DND-41 (cell line): ENCODE measurements at regions not wholly inside any gene's neighbourhood (a gene's known extent, or its start where the extent isn't known, plus 50 kb on each side); places are given as distances from the start of the nearest gene placed in this dataset.

Experiments used
- ATAC-seq: fragments of 200-7000 bp; cut with Tn5 transposase; 3 replicates; pipeline ENCODE4 v1.9.1; 2021; ENCODE audit warnings: low read depth; ENCODE audit not compliant: insufficient read depth
- DNase-seq: peaks from one replicate; pipeline ENCODE4 v3.0.0-alpha.2; 2020
- H2AFZ ChIP-seq: 2 replicates; pipeline ENCODE4 v1.6.0; 2012; ENCODE audit warnings: low read depth, low read length
- H3K27ac ChIP-seq: 2 replicates; pipeline ENCODE4 v1.5.1; 2012; ENCODE audit warnings: low read length, inconsistent platforms
- H3K27me3 ChIP-seq: fragments of 200-600 bp; sonication (generic); 2 replicates; pipeline ENCODE4 v1.6.0; 2012; ENCODE audit warnings: low read length, mild to moderate bottlenecking, inconsistent platforms; ENCODE audit not compliant: insufficient read depth, poor library complexity
- H3K36me3 ChIP-seq: 2 replicates; pipeline ENCODE4 v1.5.1; 2012; ENCODE audit warnings: low read length, inconsistent platforms; ENCODE audit not compliant: insufficient read depth
- H3K4me1 ChIP-seq: 2 replicates; pipeline ENCODE4 v1.5.1; 2012; ENCODE audit warnings: mild to moderate bottlenecking, low read length; ENCODE audit not compliant: insufficient read depth
- H3K4me2 ChIP-seq: 2 replicates; pipeline ENCODE4 v1.6.0; 2012; ENCODE audit warnings: mild to moderate bottlenecking, moderate library complexity, low read length, inconsistent platforms; ENCODE audit not compliant: insufficient read depth
- H3K4me3 ChIP-seq, 2 experiments: fragments of 200-600 bp in 1 of 2; shearing (Covaris generic) in 1 of 2; 2 replicates each; pipeline ENCODE4 v1.5.1; 2012 to 2016; ENCODE audit warnings: inconsistent platforms in 2 of 2, low read length in 2 of 2, mild to moderate bottlenecking in 2 of 2, low read depth in 1 of 2, moderate library complexity in 1 of 2
- H3K79me2 ChIP-seq: 2 replicates; pipeline ENCODE4 v1.6.0; 2012; ENCODE audit warnings: low read length, inconsistent platforms; ENCODE audit not compliant: insufficient read depth
- H3K9ac ChIP-seq: 2 replicates; pipeline ENCODE4 v1.6.0; 2012; ENCODE audit warnings: low read depth, mild to moderate bottlenecking, inconsistent platforms, low read length, moderate library complexity
- H3K9me3 ChIP-seq: 2 replicates; pipeline ENCODE4 v1.5.1; 2012; ENCODE audit warnings: low read length, moderate library complexity, mild to moderate bottlenecking, inconsistent platforms; ENCODE audit not compliant: insufficient read depth, severe bottlenecking
- H4K20me1 ChIP-seq: 2 replicates; pipeline ENCODE4 v1.6.0; 2012; ENCODE audit warnings: low read length; ENCODE audit not compliant: insufficient read depth
- CTCF ChIP-seq: IDR thresholded peaks from 2 replicates; pipeline ENCODE4 v1.5.1; 2012; ENCODE audit warnings: borderline replicate concordance, low read length, moderate library complexity, mild to moderate bottlenecking; ENCODE audit not compliant: poor library complexity, severe bottlenecking; ENCODE audit errors: extremely low read depth
- EZH2 ChIP-seq: IDR thresholded peaks from 3 replicates; pipeline ENCODE4 v1.6.1; 2012; ENCODE audit warnings: borderline replicate concordance, low read depth, mild to moderate bottlenecking, moderate library complexity, low read length, inconsistent platforms; ENCODE audit not compliant: severe bottlenecking

DNA sequence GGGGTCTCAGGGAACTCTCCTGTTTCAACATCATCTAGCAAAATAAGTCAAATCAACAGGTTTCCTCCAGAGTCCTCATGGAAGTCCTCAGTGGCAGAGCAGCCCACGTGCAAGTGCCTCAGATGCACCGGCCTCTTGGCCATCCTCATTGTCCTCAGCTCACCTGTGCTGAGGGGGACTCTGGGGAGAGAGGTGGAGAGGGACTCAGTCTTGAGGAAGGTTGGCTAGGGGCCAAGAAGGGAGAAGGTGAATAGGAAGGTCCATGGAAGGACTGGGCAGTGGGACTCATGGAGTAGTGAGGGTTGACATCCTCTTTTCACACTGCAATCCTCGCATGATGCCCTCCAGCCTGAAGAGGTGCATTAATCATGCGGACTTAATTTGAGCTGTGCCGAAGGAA is 77.9 kb upstream of the DUSP22 start:
- TF ChIP-seq EZH2 (no peak), CTCF (no peak)
- Histone ChIP-seq H3K27me3 (no peaks in the 10 kb centered on the region), H3K4me1 (no peaks in the 10 kb centered on the region), H3K4me2 (no peak overlapping the region), H3K27ac (no peak overlapping the region), H4K20me1 (no peaks in the 10 kb centered on the region), H3K9me3 (peaks cover 15% of the 10 kb centered on the region), H3K79me2 (no peaks in the 10 kb centered on the region), H3K4me3 (no peak overlapping the region), H3K9ac (no peak overlapping the region), H3K36me3 (no peaks in the 10 kb centered on the region), H2AFZ (no peak overlapping the region)
- no peak for ATAC-seq
- no peak for DNase-seq

- Histone ChIP-seq H3K27me3 (no peaks in the 10 kb centered on the region), H3K36me3 (no peaks in the 10 kb centered on the region), H3K79me2 (no peaks in the 10 kb centered on the region), H2AFZ (no peak overlapping the region), H3K4me1 (no peaks in the 10 kb centered on the region), H3K9ac (no peak overlapping the region), H3K9me3 (peaks cover 15% of the 10 kb centered on the region), H3K4me3 (no peak overlapping the region), H3K4me2 (no peak overlapping the region), H4K20me1 (no peaks in the 10 kb centered on the region), H3K27ac (no peak overlapping the region)
- DNase-seq (no peak), ATAC-seq (no peak)
- TF ChIP-seq CTCF, result no peak
- no peak for TF ChIP-seq EZH2
Observed at GRCh38 chr6:215335-216034, 76.8 kb upstream of the DUSP22 start.

GRCh38 chr6:217048-217659 is 75.1 kb upstream of the DUSP22 start:
- peak; percentile 52; the same call in 1 of the 3 replicates for ATAC-seq
- Histone ChIP-seq H4K20me1 (no peaks in the 10 kb centered on the region), H3K27ac (no peak overlapping the region), H3K36me3 (no peaks in the 10 kb centered on the region), H3K27me3 (no peaks in the 10 kb centered on the region), H3K4me3 (no peak overlapping the region), H3K9me3 (peaks cover 15% of the 10 kb centered on the region), H3K9ac (no peak overlapping the region), H3K4me1 (no peaks in the 10 kb centered on the region), H3K4me2 (no peak overlapping the region), H2AFZ (no peak overlapping the region), H3K79me2 (no peaks in the 10 kb centered on the region)
- DNase-seq, result peak; percentile 23
- TF ChIP-seq EZH2, result no peak
- TF ChIP-seq CTCF, result peak; percentile 65
